H1 (cell line): ENCODE measurements at regions not wholly inside any gene's neighbourhood (a gene's known extent, or its start where the extent isn't known, plus 50 kb on each side); places are given as distances from the start of the nearest gene placed in this dataset.

Source experiments
- CTCF ChIA-PET: fragments of 300-600 bp; sonication (Branson Sonifier 250); formaldehyde crosslinking; loops from one replicate; lab custom pipeline; 2021; ENCODE audit not compliant: partially characterized antibody; lab: Charles Lee
- POLR2A ChIA-PET: fragments of 300-600 bp; sonication (Branson Sonifier 250); formaldehyde crosslinking; loops from one replicate; lab custom pipeline; 2021; ENCODE audit warnings: inconsistent platforms; ENCODE audit not compliant: partially characterized antibody; lab: Charles Lee
- DNase-seq, 2 experiments: peaks; one replicate each; pipeline versions ENCODE4 v3.0.0 to v3.0.0-alpha.2; 2010 to 2022; ENCODE audit warnings: low spot score in 2 of 2, low read depth in 1 of 2, mixed read lengths in 1 of 2
- FAIRE-seq: peaks from 2 replicates; lab custom pipeline; 2011; peaks lifted over from hg19 to GRCh38; lab: Jason Lieb, UNC
- H2AFZ ChIP-seq: 2 replicates; pipeline ENCODE4 v1.8.1; 2012; ENCODE audit warnings: low read length, inconsistent platforms
- H2AK5ac ChIP-seq: 2 replicates; pipeline ENCODE4 v1.6.1; 2013; ENCODE audit warnings: low read depth, low read length
- H2BK120ac ChIP-seq: replicated peaks from 2 replicates; pipeline ENCODE3; 2013; ENCODE audit warnings: low read depth, low read length, inconsistent platforms
- H2BK12ac ChIP-seq: 2 replicates; pipeline ENCODE4 v1.6.1; 2013; ENCODE audit warnings: low read depth, low read length
- H2BK15ac ChIP-seq: 2 replicates; pipeline ENCODE4 v1.6.1; 2013; ENCODE audit warnings: low read length
- H2BK20ac ChIP-seq: 2 replicates; pipeline ENCODE4 v1.6.1; 2013; ENCODE audit warnings: low read length
- H2BK5ac ChIP-seq: 2 replicates; pipeline ENCODE4 v1.6.1; 2013; ENCODE audit warnings: low read depth, low read length
- H3K14ac ChIP-seq: 2 replicates; pipeline ENCODE4 v1.6.1; 2013; ENCODE audit warnings: inconsistent platforms; ENCODE audit not compliant: insufficient read length
- H3K18ac ChIP-seq: 2 replicates; pipeline ENCODE4 v1.6.1; 2013; ENCODE audit warnings: low read length; ENCODE audit errors: extremely low read depth
- H3K23ac ChIP-seq: 2 replicates; pipeline ENCODE4 v1.6.1; 2013; ENCODE audit warnings: inconsistent platforms; ENCODE audit not compliant: insufficient read length
- H3K23me2 ChIP-seq: 2 replicates; pipeline ENCODE4 v1.6.1; 2013; ENCODE audit warnings: low read depth, low read length
- H3K27ac ChIP-seq: 2 replicates; pipeline ENCODE4 v1.6.1; 2011; ENCODE audit warnings: low read depth, low read length, inconsistent platforms
- H3K27me3 ChIP-seq, 4 experiments: replicated peaks in 1 of 4; 1 replicate in 1 of 4; 2 replicates in 3 of 4; pipeline versions ENCODE4 v1.6.1 to v1.8.1; 2011 to 2013; ENCODE audit warnings: low read length in 3 of 4, mild to moderate bottlenecking in 3 of 4, inconsistent platforms in 2 of 4, mixed read lengths in 2 of 4, moderate library complexity in 1 of 4; ENCODE audit not compliant: control insufficient read depth in 3 of 4, insufficient read depth in 3 of 4; ENCODE audit errors: extremely low read depth in 1 of 4
- H3K36me3 ChIP-seq, 4 experiments: 2 replicates each; pipeline versions ENCODE4 v1.6.1 to v1.8.1; 2011 to 2013; ENCODE audit warnings: mild to moderate bottlenecking in 4 of 4, low read length in 3 of 4, moderate library complexity in 2 of 4, control low read depth in 1 of 4, inconsistent platforms in 1 of 4; ENCODE audit not compliant: insufficient read depth in 4 of 4, control insufficient read depth in 2 of 4
- H3K4ac ChIP-seq: replicated peaks from 2 replicates; pipeline ENCODE3; 2013; ENCODE audit warnings: low read length, low read depth, mixed read lengths, inconsistent platforms; ENCODE audit not compliant: insufficient read length
- H3K4me1 ChIP-seq, 4 experiments: replicated peaks in 1 of 4; 1 replicate in 1 of 4; 2 replicates in 3 of 4; pipeline versions ENCODE4 v1.6.1 to v1.8.1; 2011 to 2013; ENCODE audit warnings: low read length in 3 of 4, inconsistent platforms in 2 of 4, mixed read lengths in 1 of 4; ENCODE audit not compliant: insufficient read depth in 4 of 4, control insufficient read depth in 3 of 4
- H3K4me2 ChIP-seq, 2 experiments: 2 replicates each; pipeline versions ENCODE4 v1.6.1 to v1.8.1; 2011 to 2013; ENCODE audit warnings: low read depth in 2 of 2, low read length in 2 of 2, control low read depth in 1 of 2, inconsistent platforms in 1 of 2, mild to moderate bottlenecking in 1 of 2; ENCODE audit not compliant: insufficient read depth in 1 of 2
- H3K4me3 ChIP-seq, 4 experiments: fragments of 200-600, 300-600 bp in 1 of 4; sonication (generic), shearing (Covaris generic), sonication (Bioruptor Twin) in 1 of 4; 2 replicates each; pipeline versions ENCODE4 v1.5.1 to v1.8.1; 2011 to 2016; ENCODE audit warnings: low read length in 4 of 4, low read depth in 3 of 4, control low read depth in 2 of 4, inconsistent platforms in 2 of 4, mild to moderate bottlenecking in 2 of 4, mixed read lengths in 1 of 4, moderate library complexity in 1 of 4; ENCODE audit not compliant: insufficient read depth in 2 of 4; ENCODE audit errors: extremely low read depth in 1 of 4
- H3K56ac ChIP-seq: replicated peaks from 2 replicates; pipeline ENCODE3; 2013; ENCODE audit warnings: low read depth, mild to moderate bottlenecking, mixed read lengths, low read length, inconsistent platforms; ENCODE audit not compliant: insufficient read length
- H3K79me1 ChIP-seq: 2 replicates; pipeline ENCODE4 v1.6.1; 2013; ENCODE audit warnings: low read depth, low read length, control low read depth
- H3K79me2 ChIP-seq, 2 experiments: 2 replicates each; pipeline versions ENCODE4 v1.6.1 to v1.8.1; 2012 to 2013; ENCODE audit warnings: low read length in 2 of 2, mild to moderate bottlenecking in 2 of 2, inconsistent platforms in 1 of 2; ENCODE audit not compliant: insufficient read depth in 2 of 2, control insufficient read depth in 1 of 2
- H3K9ac ChIP-seq, 4 experiments: replicated peaks in 1 of 4; 1 replicate in 1 of 4; 2 replicates in 3 of 4; pipeline versions ENCODE4 v1.6.1 to v1.8.1; 2011 to 2013; ENCODE audit warnings: low read depth in 3 of 4, low read length in 3 of 4, control low read depth in 2 of 4, mild to moderate bottlenecking in 2 of 4, moderate library complexity in 2 of 4, inconsistent platforms in 1 of 4; ENCODE audit errors: extremely low read depth in 1 of 4
- H3K9me3 ChIP-seq, 2 experiments: 2 replicates each; pipeline versions ENCODE4 v1.6.1 to v1.8.1; 2012 to 2013; ENCODE audit warnings: mild to moderate bottlenecking in 2 of 2, moderate library complexity in 2 of 2, control low read depth in 1 of 2, inconsistent platforms in 1 of 2, low read depth in 1 of 2, low read length in 1 of 2, mixed read lengths in 1 of 2; ENCODE audit not compliant: insufficient read depth in 2 of 2
- H4K20me1 ChIP-seq, 2 experiments: replicated peaks in 1 of 2; 2 replicates each; pipeline versions ENCODE3 to v1.8.1; 2011 to 2013; ENCODE audit warnings: inconsistent platforms in 2 of 2, low read length in 2 of 2, mild to moderate bottlenecking in 1 of 2; ENCODE audit not compliant: insufficient read depth in 2 of 2, control insufficient read depth in 1 of 2
- H4K5ac ChIP-seq: 2 replicates; pipeline ENCODE4 v1.6.1; 2013; ENCODE audit warnings: low read length, low read depth, mixed read lengths, inconsistent platforms; ENCODE audit not compliant: insufficient read length
- H4K8ac ChIP-seq: 2 replicates; pipeline ENCODE4 v1.8.0; 2013; ENCODE audit warnings: mild to moderate bottlenecking, moderate library complexity, low read length, inconsistent platforms; ENCODE audit not compliant: insufficient read depth; ENCODE audit errors: extremely low read depth
- H4K91ac ChIP-seq: replicated peaks from 2 replicates; pipeline ENCODE3; 2013; ENCODE audit warnings: low read length, mixed read lengths, inconsistent platforms; ENCODE audit not compliant: insufficient read length
- ASH2L ChIP-seq: fragments of 200-600, 300-600 bp; sonication (generic); IDR thresholded peaks from one replicate; pipeline ENCODE4 v1.7.1; 2017; ENCODE audit warnings: low read length
- ATF2 ChIP-seq: IDR thresholded peaks from 2 replicates; pipeline ENCODE4 v1.6.1; 2012; ENCODE audit warnings: low read length, inconsistent platforms
- CHD2 ChIP-seq: IDR thresholded peaks from 2 replicates; pipeline ENCODE4 v1.6.1; 2012; ENCODE audit warnings: low read length, improper control_type of control experiment
- EGR1 ChIP-seq: IDR thresholded peaks from 2 replicates; pipeline ENCODE4 v1.6.1; 2011; ENCODE audit warnings: low read depth, low read length, borderline replicate concordance
- GTF2F1 ChIP-seq: IDR thresholded peaks from 2 replicates; pipeline ENCODE4 v1.6.1; 2012; ENCODE audit warnings: low read depth, low read length, improper control_type of control experiment, borderline replicate concordance
- HDAC2 ChIP-seq, 2 experiments: fragments of 300-600 bp in 1 of 2; sonication (generic) in 1 of 2; IDR thresholded peaks; 2 replicates each; pipeline ENCODE4 v1.6.1; 2011 to 2012; ENCODE audit warnings: low read depth in 2 of 2, low read length in 2 of 2, mild to moderate bottlenecking in 2 of 2, moderate library complexity in 2 of 2, borderline replicate concordance in 1 of 2, inconsistent platforms in 1 of 2
- KDM1A ChIP-seq: fragments of 200-600, 300-600 bp; sonication (generic); IDR thresholded peaks from 2 replicates; pipeline ENCODE4 v1.7.1; 2016; ENCODE audit warnings: mild to moderate bottlenecking, low read length, borderline replicate concordance
- SP2 ChIP-seq: IDR thresholded peaks from 2 replicates; pipeline ENCODE4 v1.6.1; 2012; ENCODE audit warnings: mild to moderate bottlenecking, low read length, inconsistent platforms
- SUZ12 ChIP-seq: fragments of 200-600 bp; sonication (generic); IDR thresholded peaks from 2 replicates; pipeline ENCODE4 v1.6.1; 2012; ENCODE audit warnings: mild to moderate bottlenecking, inconsistent platforms, low read length, moderate library complexity, mixed read lengths
- TCF12 ChIP-seq: IDR thresholded peaks from 2 replicates; pipeline ENCODE4 v1.6.1; 2011; ENCODE audit warnings: low read depth, mild to moderate bottlenecking, low read length
- USF2 ChIP-seq: IDR thresholded peaks from 2 replicates; pipeline ENCODE4 v1.6.1; 2011; ENCODE audit warnings: low read length, improper control_type of control experiment
- WGBS, 2 experiments: shearing (Covaris generic) in 1 of 2; methylation state at CpG; one replicate each; pipeline versions ENCODE4 v1.1.6 to v1.1.7; 2013 to 2015; ENCODE audit warnings: low lambda C conversion rate in 2 of 2, mixed read lengths in 2 of 2, inconsistent platforms in 1 of 2, low coverage in 1 of 2, missing lambda C conversion rate in 1 of 2; ENCODE audit not compliant: insufficient replicate concordance in 2 of 2, insufficient coverage in 1 of 2, insufficient read length in 1 of 2; ENCODE audit errors: extremely low coverage in 1 of 2, missing lambda C conversion rate in 1 of 2; 5-methylcytosine and 5-hydroxymethylcytosine counted together

GRCh38 chr3:148612278-148612677 is 85.4 kb upstream of the AGTR1 start:
- Histone ChIP-seq H3K56ac (no peak overlapping the region), H3K9me3 (no peaks in the 10 kb centered on the region), H3K27me3 (peaks cover 0 to 1% (median 0%) of the 10 kb centered on the region in 4 experiments; a peak in 1 of 7 replicates), H3K18ac (no peak overlapping the region), H2BK12ac (no peak overlapping the region), H2BK20ac (no peak overlapping the region), H2AK5ac (no peak overlapping the region), H3K79me2 (no peaks in the 10 kb centered on the region), H3K27ac (no peak overlapping the region), H3K79me1 (no peaks in the 10 kb centered on the region), H4K91ac (no peak overlapping the region), H2BK120ac (no peak overlapping the region), H4K20me1 (no peaks in the 10 kb centered on the region), H2BK5ac (no peak overlapping the region), H3K23ac (no peak overlapping the region), H2BK15ac (no peak overlapping the region), H3K36me3 (no peaks in the 10 kb centered on the region), H3K4me1 (no peaks in the 10 kb centered on the region), H2AFZ (no peak overlapping the region), H3K4me3 (no peak overlapping the region), H3K9ac (no peak overlapping the region), H3K4me2 (no peak overlapping the region), H4K8ac (no peak overlapping the region), H3K23me2 (peaks cover 2% of the 10 kb centered on the region; the same call in 1 of the 2 replicates), H3K14ac (no peak overlapping the region), H3K4ac (no peak overlapping the region), H4K5ac (no peak overlapping the region)
- TF ChIP-seq EGR1 (no peak), CHD2 (no peak), SUZ12 (no peak), KDM1A (no peak), GTF2F1 (no peak), TCF12 (no peak), SP2 (no peak), ATF2 (no peak), USF2 (no peak), HDAC2 (IDR thresholded peaks at IDR 0.05; ENCODE audit: borderline replicate concordance in 1 of 2, low read depth in 2 of 2, low read length in 2 of 2) (no peak), ASH2L (no peak)
- ChIA-PET CTCF (no interaction called here), POLR2A (interaction anchor here (0.6 kb wide), 1 partner anchor 326 kb away, joined by 3 read pairs; no protein-coding TSS in a partner anchor)
- WGBS, 2 experiments: 87% methylated on average over 1 of the region's 1 CpG; no CpG with 5 or more reads in 1 of the 2 experiments
- DNase-seq (no peak), FAIRE-seq (no peak)
